ENCODE measurements at regions not wholly inside any gene's neighbourhood (a gene's known extent, or its start where the extent isn't known, plus 50 kb on each side); places are given as distances from the start of the nearest gene placed in this dataset.

- dilution Hi-C loops (cut with MboI; ENCODE audit: extremely low pct_ligation_motif_present, low sequenced_read_pairs) = no loop called here
- H3K27me3 ChIP-seq (ENCODE audit: control insufficient read depth, extremely low read depth, insufficient read depth, low read length) = no peaks in the 10 kb centered on the region
- FAIRE-seq (no peak), DNase-seq (ENCODE audit: low read depth, low spot score) (no peak)
- no peaks in the 10 kb centered on the region for H3K79me2 ChIP-seq (ENCODE audit: control insufficient read depth, insufficient read depth, low read length)
- H3K9me3 ChIP-seq (ENCODE audit: control insufficient read depth, low read depth, low read length) = no peaks in the 10 kb centered on the region
- H3K9ac ChIP-seq (ENCODE audit: control insufficient read depth, extremely low read depth, insufficient read depth, low read length) = no peak overlapping the region
- H3K36me3 ChIP-seq (ENCODE audit: control insufficient read depth in 2 of 2, extremely low read depth in 1 of 2, insufficient read depth in 2 of 2, low read length in 2 of 2) = no peaks in the 10 kb centered on the region
- no peak overlapping the region for H3K27ac ChIP-seq (ENCODE audit: control insufficient read depth, insufficient read depth, low read length)
- no peak overlapping the region for H3K4me2 ChIP-seq (ENCODE audit: control insufficient read depth, extremely low read depth, insufficient read depth, low read depth, low read length)
- peaks cover 19% of the 10 kb centered on the region for H3K4me1 ChIP-seq (ENCODE audit: control insufficient read depth, extremely low read depth, insufficient read depth, low read length)
- H2AFZ ChIP-seq (ENCODE audit: control insufficient read depth, low read length) = no peak overlapping the region
- no peaks in the 10 kb centered on the region for H3K9me1 ChIP-seq (ENCODE audit: control insufficient read depth, extremely low read depth, insufficient read depth, low read length)
- H3K4me3 ChIP-seq (ENCODE audit: control insufficient read depth in 2 of 3, extremely low read depth in 1 of 3, insufficient read depth in 2 of 3, low read depth in 1 of 3, low read length in 3 of 3) = no peak overlapping the region
- TF ChIP-seq EZH2 (IDR thresholded peaks at IDR 0.05; ENCODE audit: low read length) (no peak), CTCF (optimal IDR thresholded peaks at IDR 0.05 in 1 of 3, IDR thresholded peaks at IDR 0.05 in 1 of 3, conservative IDR thresholded peaks at IDR 0.05 in 1 of 3; ENCODE audit: extremely low read depth in 1 of 3, insufficient read depth in 2 of 3, low read length in 3 of 3) (no peak)
- no peaks in the 10 kb centered on the region for H4K20me1 ChIP-seq (ENCODE audit: control insufficient read depth, extremely low read depth, insufficient read depth, low read length)
These were observed 89.6 kb upstream of the TBC1D5 start for GRCh38 chr3:17832016-17832415.

GRCh38 chr3:17831366-17831765 lies 88.9 kb upstream of the TBC1D5 start:
- no peak for DNase-seq (ENCODE audit: low read depth, low spot score)

More at GRCh38 chr3:17831366-17831765, 88.9 kb upstream of the TBC1D5 start:
- Histone ChIP-seq H3K27me3 (ENCODE audit: control insufficient read depth, extremely low read depth, insufficient read depth, low read length) (no peaks in the 10 kb centered on the region), H3K4me1 (ENCODE audit: control insufficient read depth, extremely low read depth, insufficient read depth, low read length) (peaks cover 19% of the 10 kb centered on the region), H3K9ac (ENCODE audit: control insufficient read depth, extremely low read depth, insufficient read depth, low read length) (no peak overlapping the region), H3K79me2 (ENCODE audit: control insufficient read depth, insufficient read depth, low read length) (no peaks in the 10 kb centered on the region), H3K27ac (ENCODE audit: control insufficient read depth, insufficient read depth, low read length) (no peak overlapping the region), H3K4me2 (ENCODE audit: control insufficient read depth, extremely low read depth, insufficient read depth, low read depth, low read length) (no peak overlapping the region), H3K9me3 (ENCODE audit: control insufficient read depth, low read depth, low read length) (no peaks in the 10 kb centered on the region), H4K20me1 (ENCODE audit: control insufficient read depth, extremely low read depth, insufficient read depth, low read length) (no peaks in the 10 kb centered on the region), H3K4me3 (ENCODE audit: control insufficient read depth in 2 of 3, extremely low read depth in 1 of 3, insufficient read depth in 2 of 3, low read depth in 1 of 3, low read length in 3 of 3) (no peak overlapping the region), H2AFZ (ENCODE audit: control insufficient read depth, low read length) (no peak overlapping the region), H3K9me1 (ENCODE audit: control insufficient read depth, extremely low read depth, insufficient read depth, low read length) (no peaks in the 10 kb centered on the region), H3K36me3 (ENCODE audit: control insufficient read depth in 2 of 2, extremely low read depth in 1 of 2, insufficient read depth in 2 of 2, low read length in 2 of 2) (no peaks in the 10 kb centered on the region)
- no peak for FAIRE-seq
- dilution Hi-C loops (cut with MboI; ENCODE audit: extremely low pct_ligation_motif_present, low sequenced_read_pairs) = no loop called here
- TF ChIP-seq EZH2 (IDR thresholded peaks at IDR 0.05; ENCODE audit: low read length) (no peak), CTCF (optimal IDR thresholded peaks at IDR 0.05 in 1 of 3, IDR thresholded peaks at IDR 0.05 in 1 of 3, conservative IDR thresholded peaks at IDR 0.05 in 1 of 3; ENCODE audit: extremely low read depth in 1 of 3, insufficient read depth in 2 of 3, low read length in 3 of 3) (no peak)
